SU-DHL-6 (cell line): ENCODE measurements at regions not wholly inside any gene's neighbourhood (a gene's known extent, or its start where the extent isn't known, plus 50 kb on each side); places are given as distances from the start of the nearest gene placed in this dataset.

Experiments
- H2AFZ ChIP-seq: fragments of 200-600 bp; sonication (generic); 2 replicates; pipeline ENCODE4 v1.6.1; 2014; ENCODE audit warnings: low read depth, mild to moderate bottlenecking, moderate library complexity, mixed read lengths, antibody characterized with exemption, low read length; ENCODE audit not compliant: severe bottlenecking
- H3F3A ChIP-seq: fragments of 200-600 bp; shearing (Covaris generic); 2 replicates; pipeline ENCODE4 v1.6.0; 2016; ENCODE audit warnings: antibody characterized with exemption, mild to moderate bottlenecking; ENCODE audit not compliant: insufficient read depth
- H3K27ac ChIP-seq: fragments of 200-600 bp; sonication (generic); 2 replicates; pipeline ENCODE4 v1.5.1; 2016; ENCODE audit warnings: low read depth, mild to moderate bottlenecking, low read length, moderate library complexity, mixed read lengths
- H3K27me3 ChIP-seq: fragments of 200-600 bp; sonication (generic), shearing (Covaris generic); 2 replicates; pipeline ENCODE4 v1.6.0; 2014; ENCODE audit warnings: mild to moderate bottlenecking, low read length
- H3K36me3 ChIP-seq: fragments of 200-600 bp; sonication (generic); 2 replicates; pipeline ENCODE4 v1.6.1; 2014; ENCODE audit warnings: mild to moderate bottlenecking, low read length, mixed read lengths
- H3K4me2 ChIP-seq: fragments of 300-600, 200-600 bp; shearing (Covaris generic), sonication (generic); 2 replicates; pipeline ENCODE4 v1.6.0; 2014; ENCODE audit warnings: low read length, low read depth, mild to moderate bottlenecking; ENCODE audit not compliant: poor library complexity, severe bottlenecking
- H3K4me3 ChIP-seq: fragments of 200-600 bp; sonication (generic); 2 replicates; pipeline ENCODE4 v1.5.1; 2014; ENCODE audit warnings: antibody characterized with exemption, low read length, mild to moderate bottlenecking, mixed read lengths; ENCODE audit not compliant: insufficient read depth, poor library complexity, severe bottlenecking
- H3K79me2 ChIP-seq: fragments of 200-600 bp; sonication (generic); 2 replicates; pipeline ENCODE4 v1.6.1; 2014; ENCODE audit warnings: mild to moderate bottlenecking, low read length, moderate library complexity; ENCODE audit not compliant: insufficient read depth
- H3K9ac ChIP-seq: fragments of 200-600 bp; sonication (generic); 2 replicates; pipeline ENCODE4 v1.7.0; 2014; ENCODE audit warnings: mild to moderate bottlenecking, low read length
- H3K9me2 ChIP-seq: fragments of 200-600 bp; sonication (generic); replicated peaks from 2 replicates; pipeline ENCODE4 v1.6.1; 2014; ENCODE audit warnings: low read length; ENCODE audit not compliant: insufficient read depth
- H3K9me3 ChIP-seq: fragments of 200-600 bp; sonication (generic); 2 replicates; pipeline ENCODE4 v1.6.1; 2014; ENCODE audit warnings: low read length, mixed read lengths; ENCODE audit not compliant: insufficient read depth
- H4K20me1 ChIP-seq: fragments of 200-600 bp; sonication (generic); 2 replicates; pipeline ENCODE4 v1.6.1; 2014; ENCODE audit warnings: low read depth, mild to moderate bottlenecking, antibody characterized with exemption, low read length, moderate library complexity, mixed read lengths
- CTCF ChIP-seq: fragments of 200-600 bp; sonication (generic); IDR thresholded peaks from one replicate; pipeline ENCODE4 v1.5.1; 2017; ENCODE audit warnings: antibody characterized with exemption, mild to moderate bottlenecking, low read length, moderate library complexity; ENCODE audit not compliant: insufficient read depth, poor library complexity, severe bottlenecking
- EZH2phosphoT487 ChIP-seq: fragments of 200-600 bp; sonication (generic), shearing (Covaris generic); conservative IDR thresholded peaks from 2 replicates; pipeline ENCODE4 v1.6.1; 2018; ENCODE audit warnings: mild to moderate bottlenecking, antibody characterized with exemption, low read length, moderate library complexity, mixed read lengths

- H3K27ac ChIP-seq, result no peak overlapping the region
- no peaks in the 10 kb centered on the region for H3F3A ChIP-seq
- no peaks in the 10 kb centered on the region for H4K20me1 ChIP-seq
- H3K27me3 ChIP-seq, result no peaks in the 10 kb centered on the region
- H3K9me3 ChIP-seq, result no peaks in the 10 kb centered on the region
- no peaks in the 10 kb centered on the region for H3K9me2 ChIP-seq
- H3K9ac ChIP-seq, result no peak overlapping the region
- TF ChIP-seq EZH2phosphoT487, result no peak
- no peaks in the 10 kb centered on the region for H3K36me3 ChIP-seq
- H3K4me3 ChIP-seq, result no peak overlapping the region
- H3K79me2 ChIP-seq, result no peaks in the 10 kb centered on the region
- no peak overlapping the region for H2AFZ ChIP-seq
- no peak overlapping the region for H3K4me2 ChIP-seq
Measured at GRCh38 chr5:99724732-99725290, 796.0 kb upstream of the CHD1 start.

GRCh38 chr5:99721506-99721905 is 792.7 kb upstream of the CHD1 start:
- no peaks in the 10 kb centered on the region for H3K27me3 ChIP-seq
- TF ChIP-seq EZH2phosphoT487, result no peak
- no peak for TF ChIP-seq CTCF
- no peaks in the 10 kb centered on the region for H4K20me1 ChIP-seq
- no peak overlapping the region for H3K4me2 ChIP-seq
- H3K9me2 ChIP-seq, result no peaks in the 10 kb centered on the region
- H3K4me3 ChIP-seq, result no peak overlapping the region
- no peak overlapping the region for H2AFZ ChIP-seq
- H3K9me3 ChIP-seq, result no peaks in the 10 kb centered on the region
- no peak overlapping the region for H3K27ac ChIP-seq
- no peaks in the 10 kb centered on the region for H3F3A ChIP-seq
- H3K9ac ChIP-seq, result no peak overlapping the region
- no peaks in the 10 kb centered on the region for H3K36me3 ChIP-seq
- H3K79me2 ChIP-seq, result no peaks in the 10 kb centered on the region

GRCh38 chr5:99715921-99716320 is 787.1 kb upstream of the CHD1 start:
- no peaks in the 10 kb centered on the region for H3K9me2 ChIP-seq
- H3K4me3 ChIP-seq, result no peak overlapping the region
- H3K27ac ChIP-seq, result no peak overlapping the region
- TF ChIP-seq CTCF (no peak), EZH2phosphoT487 (no peak)
- no peaks in the 10 kb centered on the region for H3F3A ChIP-seq
- H4K20me1 ChIP-seq, result no peaks in the 10 kb centered on the region
- no peaks in the 10 kb centered on the region for H3K36me3 ChIP-seq
- H3K9me3 ChIP-seq, result no peaks in the 10 kb centered on the region
- no peak overlapping the region for H3K4me2 ChIP-seq
- H2AFZ ChIP-seq, result no peak overlapping the region
- no peaks in the 10 kb centered on the region for H3K27me3 ChIP-seq
- H3K79me2 ChIP-seq, result no peaks in the 10 kb centered on the region
- no peak overlapping the region for H3K9ac ChIP-seq

GRCh38 chr5:99706160-99706559 is 777.4 kb upstream of the CHD1 start:
- Histone ChIP-seq H4K20me1 (no peaks in the 10 kb centered on the region), H3K4me3 (no peak overlapping the region), H3F3A (no peaks in the 10 kb centered on the region), H3K4me2 (no peak overlapping the region), H3K9me2 (no peaks in the 10 kb centered on the region), H3K27me3 (no peaks in the 10 kb centered on the region), H2AFZ (no peak overlapping the region), H3K9ac (no peak overlapping the region), H3K79me2 (no peaks in the 10 kb centered on the region), H3K27ac (no peak overlapping the region), H3K36me3 (no peaks in the 10 kb centered on the region), H3K9me3 (no peaks in the 10 kb centered on the region)
- TF ChIP-seq CTCF, result no peak
- no peak for TF ChIP-seq EZH2phosphoT487
